ENCODE measurements at regions not wholly inside any gene's neighbourhood (a gene's known extent, or its start where the extent isn't known, plus 50 kb on each side); places are given as distances from the start of the nearest gene placed in this dataset.
"Not testable (repeated sequence)": the region's sequence is repeated elsewhere in the genome, so short reads cannot be mapped to it uniquely, and the experiment has no call there.

DNA sequence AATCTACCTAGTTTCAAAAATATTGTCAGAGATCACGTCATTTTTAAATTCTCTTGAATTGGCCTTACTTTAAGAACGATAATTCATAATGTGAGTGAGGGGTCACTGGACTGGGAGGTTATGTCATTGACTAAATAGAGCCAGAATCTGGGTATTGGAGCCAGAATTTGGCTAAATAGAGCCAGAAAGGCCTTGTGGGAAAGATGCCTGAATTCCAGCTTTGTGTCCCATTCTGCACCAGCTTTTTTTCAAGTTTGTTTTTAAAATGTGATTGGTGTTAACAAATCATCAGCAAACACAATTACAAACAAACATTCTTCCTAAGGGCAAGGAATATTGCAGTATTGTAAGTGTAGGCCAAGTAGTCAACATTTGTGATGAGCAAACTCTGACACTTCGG is 233.2 kb upstream of the PRKCQ start:
- TF ChIP-seq, protein P1, sequence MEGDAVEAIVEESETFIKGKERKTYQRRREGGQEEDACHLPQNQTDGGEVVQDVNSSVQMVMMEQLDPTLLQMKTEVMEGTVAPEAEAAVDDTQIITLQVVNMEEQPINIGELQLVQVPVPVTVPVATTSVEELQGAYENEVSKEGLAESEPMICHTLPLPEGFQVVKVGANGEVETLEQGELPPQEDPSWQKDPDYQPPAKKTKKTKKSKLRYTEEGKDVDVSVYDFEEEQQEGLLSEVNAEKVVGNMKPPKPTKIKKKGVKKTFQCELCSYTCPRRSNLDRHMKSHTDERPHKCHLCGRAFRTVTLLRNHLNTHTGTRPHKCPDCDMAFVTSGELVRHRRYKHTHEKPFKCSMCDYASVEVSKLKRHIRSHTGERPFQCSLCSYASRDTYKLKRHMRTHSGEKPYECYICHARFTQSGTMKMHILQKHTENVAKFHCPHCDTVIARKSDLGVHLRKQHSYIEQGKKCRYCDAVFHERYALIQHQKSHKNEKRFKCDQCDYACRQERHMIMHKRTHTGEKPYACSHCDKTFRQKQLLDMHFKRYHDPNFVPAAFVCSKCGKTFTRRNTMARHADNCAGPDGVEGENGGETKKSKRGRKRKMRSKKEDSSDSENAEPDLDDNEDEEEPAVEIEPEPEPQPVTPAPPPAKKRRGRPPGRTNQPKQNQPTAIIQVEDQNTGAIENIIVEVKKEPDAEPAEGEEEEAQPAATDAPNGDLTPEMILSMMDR (IDR thresholded peaks at IDR 0.05; ENCODE audit: borderline replicate concordance, insufficient read depth, low read depth, low read length), result no peak
- H3K4me3 ChIP-seq (ENCODE audit: low read depth, low read length), result no peak overlapping the region

DNA sequence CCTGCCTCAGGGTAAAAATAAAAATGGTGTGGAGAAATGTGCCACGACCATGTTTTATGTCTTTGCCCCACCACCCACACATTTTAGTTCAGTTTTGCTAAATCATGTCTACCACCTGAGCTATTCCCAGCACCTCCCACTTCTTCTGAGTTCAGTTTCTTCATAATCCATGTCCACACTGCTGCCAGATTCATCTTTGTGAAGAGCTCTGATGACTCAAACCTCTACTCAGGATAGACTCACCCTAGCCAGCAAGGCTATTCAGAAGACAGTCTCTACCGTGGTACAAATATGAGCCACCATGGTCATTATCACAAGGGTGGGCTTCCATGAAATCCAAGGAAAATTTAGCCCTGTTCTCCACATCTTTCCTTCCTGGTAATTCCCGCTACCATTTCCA is 231.1 kb upstream of the PRKCQ start:
- H3K4me3 ChIP-seq (ENCODE audit: low read depth, low read length), result no peak overlapping the region
- TF ChIP-seq, protein P1 (IDR thresholded peaks at IDR 0.05; ENCODE audit: borderline replicate concordance, insufficient read depth, low read depth, low read length), result no peak

DNA sequence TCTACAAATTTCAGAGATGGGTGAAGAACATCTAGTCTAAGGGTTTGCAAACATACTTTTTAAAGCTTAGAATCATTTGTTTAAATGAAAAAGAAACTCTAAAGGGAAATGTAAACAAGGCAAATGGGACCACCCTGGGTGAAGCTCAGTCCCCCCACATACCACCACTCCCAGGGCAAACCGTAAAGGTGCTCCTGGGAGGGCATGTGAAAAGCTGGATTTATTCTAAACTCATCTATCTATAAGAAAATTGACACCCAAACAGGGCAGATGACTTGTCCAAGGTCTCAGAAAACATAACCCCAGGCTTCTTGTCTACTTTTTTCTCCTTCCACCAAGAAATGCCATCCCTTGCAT is 223.3 kb upstream of the PRKCQ start:
- no peak overlapping the region for H3K4me3 ChIP-seq (ENCODE audit: low read depth, low read length)
- TF ChIP-seq, protein P1 (IDR thresholded peaks at IDR 0.05; ENCODE audit: borderline replicate concordance, insufficient read depth, low read depth, low read length), result no peak

DNA sequence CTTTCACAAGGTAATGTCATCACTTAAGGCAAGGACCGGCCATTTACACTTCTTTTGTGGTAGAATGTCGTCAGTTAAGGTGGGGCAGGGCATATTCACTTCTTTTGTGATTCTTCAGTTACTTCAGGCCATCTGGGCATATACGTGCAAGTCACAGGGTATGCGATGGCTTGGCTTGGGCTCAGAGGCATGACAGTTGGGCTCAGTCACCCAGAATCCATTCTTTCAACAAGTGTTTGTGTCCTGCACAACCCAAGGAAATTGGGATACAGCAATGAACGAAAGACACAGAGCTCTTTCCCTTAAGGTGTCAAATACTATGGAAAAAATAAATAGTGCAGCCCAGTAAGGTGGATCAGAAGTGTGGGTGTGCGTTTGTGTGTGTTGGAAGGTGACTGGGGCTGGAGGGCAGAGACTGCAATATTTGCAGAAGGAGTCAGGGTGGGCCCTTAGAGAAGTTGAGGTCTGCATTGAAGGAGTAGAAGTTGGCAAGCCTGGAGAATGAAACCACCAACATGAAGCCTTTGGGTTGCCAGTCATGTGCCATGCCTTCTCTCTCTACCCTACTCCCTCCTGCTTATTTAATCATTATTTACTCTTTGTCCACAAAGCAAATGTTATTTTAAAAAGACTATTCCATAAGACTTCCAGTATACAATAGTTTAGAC is 222.8 kb upstream of the PRKCQ start:
- H3K4me3 ChIP-seq (ENCODE audit: low read depth, low read length), result no peak overlapping the region
- TF ChIP-seq, protein P1 (IDR thresholded peaks at IDR 0.05; ENCODE audit: borderline replicate concordance, insufficient read depth, low read depth, low read length), result no peak

DNA sequence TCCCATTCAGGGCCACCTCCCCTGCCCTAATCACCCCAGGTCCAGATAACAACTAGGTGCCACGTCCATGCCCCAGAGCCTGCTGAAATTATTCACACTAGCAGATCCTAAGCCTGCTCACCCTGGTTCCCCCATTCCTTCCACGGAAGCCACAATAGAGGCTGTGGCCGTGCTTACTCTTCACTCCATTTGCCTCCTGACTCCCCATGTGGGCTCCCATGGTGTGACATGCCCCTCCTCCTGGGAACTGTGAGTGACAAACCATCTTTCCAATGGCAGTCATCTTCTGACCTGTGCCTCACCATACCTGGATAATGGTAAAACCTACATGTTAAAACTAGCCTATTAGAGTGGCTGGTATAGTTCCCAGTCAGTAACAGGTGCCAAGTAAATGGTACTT is 216.2 kb upstream of the PRKCQ start:
- no peak overlapping the region for H3K4me3 ChIP-seq (ENCODE audit: low read depth, low read length)
- TF ChIP-seq, protein P1 (IDR thresholded peaks at IDR 0.05; ENCODE audit: borderline replicate concordance, insufficient read depth, low read depth, low read length), result no peak

DNA sequence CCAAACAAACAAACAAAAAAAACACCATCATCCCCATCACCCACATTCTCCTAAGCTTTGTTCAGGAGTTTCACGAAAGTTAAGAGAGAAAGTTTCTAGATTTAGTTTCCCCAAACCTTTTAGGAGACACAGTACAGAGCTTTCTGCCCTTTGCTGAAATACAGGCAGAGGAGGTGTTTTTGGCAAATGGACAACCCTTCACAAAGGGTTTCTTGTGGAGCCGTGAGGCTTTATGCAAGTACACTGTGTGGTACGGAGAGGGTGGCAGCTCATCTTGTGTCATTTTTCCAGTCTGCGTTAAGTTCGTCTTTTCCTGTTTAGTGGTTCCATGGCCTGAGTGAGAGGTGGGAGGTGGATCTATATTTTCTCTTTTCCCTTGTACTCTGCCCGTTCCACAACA is 215.5 kb upstream of the PRKCQ start:
- no peak overlapping the region for H3K4me3 ChIP-seq (ENCODE audit: low read depth, low read length)
- TF ChIP-seq, protein P1 (IDR thresholded peaks at IDR 0.05; ENCODE audit: borderline replicate concordance, insufficient read depth, low read depth, low read length), result no peak

DNA sequence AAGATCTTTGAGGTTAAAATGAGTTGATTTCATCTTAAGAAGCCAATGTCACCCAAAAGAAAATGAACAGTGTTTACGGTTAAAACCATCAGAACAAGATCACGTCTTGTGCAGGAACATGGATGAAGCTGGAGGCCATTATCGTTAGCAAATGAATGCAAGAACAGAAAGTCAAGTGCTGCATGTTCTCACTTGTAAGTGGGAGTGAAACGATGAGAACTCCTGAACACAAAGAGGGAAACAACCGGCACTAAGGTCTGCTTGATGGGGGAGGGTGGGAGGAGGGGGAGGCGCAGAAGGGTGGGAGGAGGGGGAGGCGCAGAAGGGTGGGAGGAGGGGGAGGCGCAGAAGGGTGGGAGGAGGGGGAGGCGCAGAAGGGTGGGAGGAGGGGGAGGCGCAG is 214.8 kb upstream of the PRKCQ start:
- H3K4me3 ChIP-seq (ENCODE audit: low read depth, low read length), result not testable (repeated sequence)

DNA sequence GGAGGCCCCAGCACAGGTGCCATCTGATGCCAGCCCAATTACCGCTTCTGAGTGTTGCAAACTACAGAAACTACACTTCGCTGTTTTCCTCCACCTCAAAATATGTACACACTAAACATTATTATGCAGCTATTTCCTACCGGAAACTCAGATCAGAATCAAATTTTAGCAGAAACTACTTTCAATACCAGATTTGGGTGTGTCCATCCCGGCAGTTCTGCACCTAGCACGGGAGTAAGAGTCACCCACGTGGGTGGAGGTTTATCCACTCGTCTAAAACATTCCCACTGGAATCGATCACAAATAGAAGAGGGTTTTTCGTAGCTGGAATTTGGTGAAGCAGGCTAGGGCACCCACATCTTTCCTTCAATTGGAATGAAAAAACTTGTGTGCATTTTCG is 214.4 kb upstream of the PRKCQ start:
- TF ChIP-seq, protein P1 (IDR thresholded peaks at IDR 0.05; ENCODE audit: borderline replicate concordance, insufficient read depth, low read depth, low read length), result no peak
- no peak overlapping the region for H3K4me3 ChIP-seq (ENCODE audit: low read depth, low read length)

All from GM12875 (cell line).